ENCODE measurements at regions not wholly inside any gene's neighbourhood (a gene's known extent, or its start where the extent isn't known, plus 50 kb on each side); places are given as distances from the start of the nearest gene placed in this dataset.
"Not testable (repeated sequence)": the region's sequence is repeated elsewhere in the genome, so short reads cannot be mapped to it uniquely, and the experiment has no call there.

- H3K4me3 Mint-ChIP-seq: no peak overlapping the region
- POLR2A ChIA-PET: no interaction called here
Observed at GRCh38 chr14:38618514-38618913, 362.6 kb upstream of the CLEC14A start.

GRCh38 chr14:38616959-38617358 is 361.1 kb upstream of the CLEC14A start:
- DNase-seq (no peak), ATAC-seq (ENCODE audit: low read depth) (no peak)
- Mint-ChIP-seq H3K9me3 (peaks cover 7% of the 10 kb centered on the region), H3K27ac (no peak overlapping the region), H3K4me3 (no peak overlapping the region), H3K4me1 (no peaks in the 10 kb centered on the region), H3K27me3 (no peaks in the 10 kb centered on the region), H3K36me3 (ENCODE audit: low read depth) (no peaks in the 10 kb centered on the region)
- POLR2A ChIA-PET: no interaction called here
- CTCF ChIA-PET: no interaction called here
- no peak for TF ChIP-seq CTCF (IDR thresholded peaks at IDR 0.05)
- intact Hi-C loops (cut with micrococcal nuclease): no loop called here

More at GRCh38 chr14:38618514-38618913, 362.6 kb upstream of the CLEC14A start:
- H3K9me3 Mint-ChIP-seq: peaks cover 7% of the 10 kb centered on the region
- TF ChIP-seq CTCF (IDR thresholded peaks at IDR 0.05): no peak
- H3K4me1 Mint-ChIP-seq: no peaks in the 10 kb centered on the region
- H3K27ac Mint-ChIP-seq: no peak overlapping the region
- intact Hi-C loops (cut with micrococcal nuclease): no loop called here
- DNase-seq: no peak
- H3K36me3 Mint-ChIP-seq (ENCODE audit: low read depth): no peaks in the 10 kb centered on the region
- ATAC-seq (ENCODE audit: low read depth): no peak
- no peaks in the 10 kb centered on the region for H3K27me3 Mint-ChIP-seq
- CTCF ChIA-PET: no interaction called here

- Mint-ChIP-seq H3K4me3 (no peak overlapping the region), H3K27ac (no peak overlapping the region), H3K9me3 (no peaks in the 10 kb centered on the region), H3K36me3 (ENCODE audit: low read depth) (no peaks in the 10 kb centered on the region), H3K4me1 (no peaks in the 10 kb centered on the region), H3K27me3 (no peaks in the 10 kb centered on the region)
- TF ChIP-seq CTCF (IDR thresholded peaks at IDR 0.05): no peak
- POLR2A ChIA-PET: no interaction called here
- DNase-seq (no peak), ATAC-seq (ENCODE audit: low read depth) (no peak)
- CTCF ChIA-PET: no interaction called here
- intact Hi-C loops (cut with micrococcal nuclease): no loop called here
Observed at GRCh38 chr14:38611928-38612327, 356.0 kb upstream of the CLEC14A start.

- Mint-ChIP-seq H3K36me3 (ENCODE audit: low read depth) (no peaks in the 10 kb centered on the region), H3K27me3 (no peaks in the 10 kb centered on the region), H3K27ac (no peak overlapping the region), H3K4me1 (no peaks in the 10 kb centered on the region), H3K9me3 (no peaks in the 10 kb centered on the region), H3K4me3 (no peak overlapping the region)
- ChIA-PET CTCF (no interaction called here), POLR2A (no interaction called here)
- intact Hi-C loops (cut with micrococcal nuclease): no loop called here
- TF ChIP-seq CTCF (IDR thresholded peaks at IDR 0.05): no peak
- ATAC-seq (ENCODE audit: low read depth) (no peak), DNase-seq (no peak)
Observed at GRCh38 chr14:38608244-38608643, 352.4 kb upstream of the CLEC14A start.

- ATAC-seq (ENCODE audit: low read depth) (no peak), DNase-seq (no peak)
- Mint-ChIP-seq H3K27ac (no peak overlapping the region), H3K36me3 (ENCODE audit: low read depth) (no peaks in the 10 kb centered on the region), H3K4me3 (no peak overlapping the region), H3K4me1 (no peaks in the 10 kb centered on the region), H3K27me3 (no peaks in the 10 kb centered on the region), H3K9me3 (peaks cover under 1% of the 10 kb centered on the region)
- intact Hi-C loops (cut with micrococcal nuclease): no loop called here
- POLR2A ChIA-PET: no interaction called here
- TF ChIP-seq CTCF (IDR thresholded peaks at IDR 0.05): no peak
- CTCF ChIA-PET: no interaction called here
Observed at GRCh38 chr14:38605193-38606114, 349.6 kb upstream of the CLEC14A start.

GRCh38 chr14:38600572-38600971 is 344.7 kb upstream of the CLEC14A start:
- POLR2A ChIA-PET; ATAC-seq (ENCODE audit: low read depth); H3K27ac Mint-ChIP-seq; intact Hi-C loops (cut with micrococcal nuclease); H3K27me3 Mint-ChIP-seq; H3K4me1 Mint-ChIP-seq; H3K4me3 Mint-ChIP-seq; H3K9me3 Mint-ChIP-seq; CTCF ChIA-PET; H3K36me3 Mint-ChIP-seq (ENCODE audit: low read depth); DNase-seq: not testable (repeated sequence)

Data from activated B cell treated with CpG ODN at 0.5 μM for 24 hours (primary cell).